ENCODE measurements at regions not wholly inside any gene's neighbourhood (a gene's known extent, or its start where the extent isn't known, plus 50 kb on each side); places are given as distances from the start of the nearest gene placed in this dataset.

DNA sequence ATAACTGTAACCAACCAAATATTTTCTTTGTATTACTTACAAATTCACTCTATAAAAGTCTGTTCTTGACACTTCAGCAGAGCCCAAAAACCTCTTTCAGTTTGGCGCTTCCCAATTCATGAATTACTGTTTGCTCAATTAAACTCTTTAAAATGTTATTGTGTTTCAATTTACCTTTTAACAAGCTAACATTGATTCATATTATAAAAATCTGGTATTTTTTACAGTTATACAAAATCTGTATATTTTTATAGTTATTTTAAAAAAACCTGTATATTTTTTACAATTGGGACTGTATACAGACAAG is 75.3 kb upstream of the E2F3 start:
- no peak for TF ChIP-seq RAD21 (IDR thresholded peaks at IDR 0.05; ENCODE audit: low read depth)
- no peak for TF ChIP-seq ZFX (IDR thresholded peaks at IDR 0.05)
- TF ChIP-seq, protein P1, sequence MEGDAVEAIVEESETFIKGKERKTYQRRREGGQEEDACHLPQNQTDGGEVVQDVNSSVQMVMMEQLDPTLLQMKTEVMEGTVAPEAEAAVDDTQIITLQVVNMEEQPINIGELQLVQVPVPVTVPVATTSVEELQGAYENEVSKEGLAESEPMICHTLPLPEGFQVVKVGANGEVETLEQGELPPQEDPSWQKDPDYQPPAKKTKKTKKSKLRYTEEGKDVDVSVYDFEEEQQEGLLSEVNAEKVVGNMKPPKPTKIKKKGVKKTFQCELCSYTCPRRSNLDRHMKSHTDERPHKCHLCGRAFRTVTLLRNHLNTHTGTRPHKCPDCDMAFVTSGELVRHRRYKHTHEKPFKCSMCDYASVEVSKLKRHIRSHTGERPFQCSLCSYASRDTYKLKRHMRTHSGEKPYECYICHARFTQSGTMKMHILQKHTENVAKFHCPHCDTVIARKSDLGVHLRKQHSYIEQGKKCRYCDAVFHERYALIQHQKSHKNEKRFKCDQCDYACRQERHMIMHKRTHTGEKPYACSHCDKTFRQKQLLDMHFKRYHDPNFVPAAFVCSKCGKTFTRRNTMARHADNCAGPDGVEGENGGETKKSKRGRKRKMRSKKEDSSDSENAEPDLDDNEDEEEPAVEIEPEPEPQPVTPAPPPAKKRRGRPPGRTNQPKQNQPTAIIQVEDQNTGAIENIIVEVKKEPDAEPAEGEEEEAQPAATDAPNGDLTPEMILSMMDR (IDR thresholded peaks at IDR 0.05 in 2 of 3, conservative IDR thresholded peaks at IDR 0.05 in 1 of 3; ENCODE audit: borderline replicate concordance in 1 of 3, insufficient read depth in 1 of 3, low read depth in 2 of 3, low read length in 2 of 3) = no peak
- no peak for TF ChIP-seq JUND (IDR thresholded peaks at IDR 0.05)
- TF ChIP-seq SRF (IDR thresholded peaks at IDR 0.05; ENCODE audit: low read depth) = no peak
- no peak for TF ChIP-seq SIN3A (IDR thresholded peaks at IDR 0.05; ENCODE audit: low read depth)
- no peaks in the 10 kb centered on the region for H3K4me1 ChIP-seq (ENCODE audit: control insufficient read depth in 1 of 2, insufficient read depth in 2 of 2, low read length in 2 of 2)
- POLR2A ChIA-PET = no interaction called here

DNA sequence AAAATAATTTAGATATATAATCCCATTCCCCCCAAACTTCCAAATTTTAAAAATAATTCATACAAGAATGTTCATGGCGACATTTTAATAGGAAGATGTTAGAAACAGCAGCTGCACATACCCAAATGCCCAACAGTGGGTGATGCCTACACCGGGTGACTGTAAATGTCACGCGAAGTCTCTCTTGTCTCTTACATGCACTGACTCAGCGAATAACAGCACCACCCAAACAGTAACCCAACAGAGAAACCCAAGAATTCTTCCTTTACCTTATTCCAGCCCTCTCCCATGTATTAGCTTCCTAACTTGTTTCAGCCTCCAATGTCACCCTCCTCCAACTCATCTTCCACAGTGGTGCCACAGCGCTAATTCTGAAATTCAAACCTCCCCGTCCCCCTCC is 74.5 kb upstream of the E2F3 start:
- Histone ChIP-seq H3K27ac (ENCODE audit: low read depth, low read length) (no peak overlapping the region), H3K4me1 (ENCODE audit: control insufficient read depth in 1 of 2, insufficient read depth in 2 of 2, low read length in 2 of 2) (no peaks in the 10 kb centered on the region), H4K20me1 (ENCODE audit: insufficient read depth) (no peaks in the 10 kb centered on the region), H3K36me3 (ENCODE audit: control insufficient read depth in 1 of 2, insufficient read depth in 2 of 2, low read length in 2 of 2) (no peaks in the 10 kb centered on the region), H3K4me2 (ENCODE audit: low read length) (no peak overlapping the region), H3K9me3 (ENCODE audit: control insufficient read depth in 1 of 2, insufficient read depth in 1 of 2, low read depth in 1 of 2, low read length in 2 of 2) (no peaks in the 10 kb centered on the region), H3K9me2 (ENCODE audit: insufficient read depth) (no peaks in the 10 kb centered on the region), H3K4me3 (replicated peaks in 1 of 2; ENCODE audit: low read depth in 1 of 2, low read length in 2 of 2) (no peak overlapping the region), H3K9ac (ENCODE audit: low read length) (no peak overlapping the region), H3K27me3 (ENCODE audit: insufficient read depth, low read length) (no peaks in the 10 kb centered on the region), H2AFZ (ENCODE audit: low read depth, low read length, poor library complexity, severe bottlenecking) (no peak overlapping the region), H3K79me2 (ENCODE audit: insufficient read depth, low read length) (no peaks in the 10 kb centered on the region)
- BruUV-seq (replicated peaks) = no TSS peak
- POLR2A ChIA-PET = interaction anchor here (0.8 kb wide), 1 partner anchor 14 kb away, joined by 3 read pairs; no protein-coding TSS in a partner anchor
- RAD21 ChIA-PET (ENCODE audit: low non-redundant PET in 1 of 2, low total read pairs in 2 of 2, uncharacterized antibody in 2 of 2, unreplicated experiment in 2 of 2) = no interaction called here
- ATAC-seq (no peak), DNase-seq (ENCODE audit: low read depth, low spot score) (no peak)
- TF ChIP-seq MAX (IDR thresholded peaks at IDR 0.05) (no peak), ELF1 (IDR thresholded peaks at IDR 0.05; ENCODE audit: borderline replicate concordance, low read depth) (no peak), EZH2 (IDR thresholded peaks at IDR 0.05) (no peak), SP1 (IDR thresholded peaks at IDR 0.05; ENCODE audit: low read depth) (no peak), SRF (IDR thresholded peaks at IDR 0.05; ENCODE audit: low read depth) (no peak)
- TF ChIP-seq, protein P2, sequence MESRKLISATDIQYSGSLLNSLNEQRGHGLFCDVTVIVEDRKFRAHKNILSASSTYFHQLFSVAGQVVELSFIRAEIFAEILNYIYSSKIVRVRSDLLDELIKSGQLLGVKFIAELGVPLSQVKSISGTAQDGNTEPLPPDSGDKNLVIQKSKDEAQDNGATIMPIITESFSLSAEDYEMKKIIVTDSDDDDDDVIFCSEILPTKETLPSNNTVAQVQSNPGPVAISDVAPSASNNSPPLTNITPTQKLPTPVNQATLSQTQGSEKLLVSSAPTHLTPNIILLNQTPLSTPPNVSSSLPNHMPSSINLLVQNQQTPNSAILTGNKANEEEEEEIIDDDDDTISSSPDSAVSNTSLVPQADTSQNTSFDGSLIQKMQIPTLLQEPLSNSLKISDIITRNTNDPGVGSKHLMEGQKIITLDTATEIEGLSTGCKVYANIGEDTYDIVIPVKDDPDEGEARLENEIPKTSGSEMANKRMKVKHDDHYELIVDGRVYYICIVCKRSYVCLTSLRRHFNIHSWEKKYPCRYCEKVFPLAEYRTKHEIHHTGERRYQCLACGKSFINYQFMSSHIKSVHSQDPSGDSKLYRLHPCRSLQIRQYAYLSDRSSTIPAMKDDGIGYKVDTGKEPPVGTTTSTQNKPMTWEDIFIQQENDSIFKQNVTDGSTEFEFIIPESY (IDR thresholded peaks at IDR 0.05; ENCODE audit: extremely low read depth, insufficient replicate concordance, low read length) = no peak
- TF ChIP-seq, protein P3, sequence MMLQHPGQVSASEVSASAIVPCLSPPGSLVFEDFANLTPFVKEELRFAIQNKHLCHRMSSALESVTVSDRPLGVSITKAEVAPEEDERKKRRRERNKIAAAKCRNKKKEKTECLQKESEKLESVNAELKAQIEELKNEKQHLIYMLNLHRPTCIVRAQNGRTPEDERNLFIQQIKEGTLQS (IDR thresholded peaks at IDR 0.05) = no peak
- CTCF ChIA-PET = no interaction called here
- intact Hi-C loops (cut with micrococcal nuclease) = no loop called here

More for the DNA sequence above, 75.3 kb upstream of the E2F3 start:
- H3K27me3 ChIP-seq (ENCODE audit: insufficient read depth, low read length) = no peaks in the 10 kb centered on the region
- H3K4me2 ChIP-seq (ENCODE audit: low read length) = no peak overlapping the region
- ChIA-PET CTCF (no interaction called here), RAD21 (ENCODE audit: low non-redundant PET in 1 of 2, low total read pairs in 2 of 2, uncharacterized antibody in 2 of 2, unreplicated experiment in 2 of 2) (no interaction called here)
- H3K9me2 ChIP-seq (ENCODE audit: insufficient read depth) = no peaks in the 10 kb centered on the region
- H3K9ac ChIP-seq (ENCODE audit: low read length) = no peak overlapping the region
- H3K4me3 ChIP-seq (replicated peaks in 1 of 2; ENCODE audit: low read depth in 1 of 2, low read length in 2 of 2) = no peak overlapping the region
- ATAC-seq (no peak), DNase-seq (ENCODE audit: low read depth, low spot score) (no peak)
- no TSS peak for BruUV-seq (replicated peaks)
- intact Hi-C loops (cut with micrococcal nuclease) = no loop called here
- H3K36me3 ChIP-seq (ENCODE audit: control insufficient read depth in 1 of 2, insufficient read depth in 2 of 2, low read length in 2 of 2) = no peaks in the 10 kb centered on the region
- H3K27ac ChIP-seq (ENCODE audit: low read depth, low read length) = no peak overlapping the region
- no peaks in the 10 kb centered on the region for H4K20me1 ChIP-seq (ENCODE audit: insufficient read depth)
- H3K79me2 ChIP-seq (ENCODE audit: insufficient read depth, low read length) = no peaks in the 10 kb centered on the region
- H2AFZ ChIP-seq (ENCODE audit: low read depth, low read length, poor library complexity, severe bottlenecking) = no peak overlapping the region
- H3K9me3 ChIP-seq (ENCODE audit: control insufficient read depth in 1 of 2, insufficient read depth in 1 of 2, low read depth in 1 of 2, low read length in 2 of 2) = no peaks in the 10 kb centered on the region
